ENCODE measurements at regions not wholly inside any gene's neighbourhood (a gene's known extent, or its start where the extent isn't known, plus 50 kb on each side); places are given as distances from the start of the nearest gene placed in this dataset.
"Not testable (repeated sequence)": the region's sequence is repeated elsewhere in the genome, so short reads cannot be mapped to it uniquely, and the experiment has no call there.

DNA sequence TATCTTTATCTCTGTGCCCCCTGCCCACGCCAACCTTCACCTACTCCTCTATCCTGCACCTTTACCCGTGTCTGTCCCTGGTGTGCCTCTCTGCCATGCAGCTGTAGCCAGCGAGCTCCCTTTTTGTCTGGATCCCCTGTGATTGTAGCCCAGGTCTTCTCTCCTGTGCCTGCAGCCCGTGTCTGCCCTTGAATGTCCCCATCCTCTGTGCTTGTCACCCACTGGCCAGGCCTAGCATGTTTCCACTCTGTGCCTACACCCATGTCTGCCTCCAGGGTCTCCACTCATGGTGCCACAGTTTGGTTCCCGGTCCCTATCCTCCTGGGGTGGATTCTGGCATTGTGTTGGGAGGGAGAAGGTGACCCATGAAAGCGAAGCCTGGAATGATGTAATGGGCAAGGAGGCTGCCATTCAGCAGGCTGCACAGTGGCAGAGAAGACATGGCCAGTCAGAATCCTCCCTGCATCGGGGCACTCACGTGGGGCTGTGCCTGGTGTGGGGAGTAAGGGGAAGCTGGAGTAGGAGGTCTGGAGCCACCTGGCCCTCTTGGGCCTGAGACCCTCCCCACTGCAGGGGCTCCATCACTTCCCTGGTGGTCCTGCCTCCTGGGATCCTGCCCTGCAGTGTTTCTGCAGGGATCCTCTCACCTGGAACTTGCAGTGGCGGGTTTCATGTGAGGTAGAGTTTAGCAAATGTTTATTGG, 101.0 kb downstream of the GOSR1 start:
- not testable (repeated sequence) for DNase-seq

Data from CD4-positive, alpha-beta T cell treated with Interleukin-15 for 1 hour (primary cell).